ENCODE measurements at regions not wholly inside any gene's neighbourhood (a gene's known extent, or its start where the extent isn't known, plus 50 kb on each side); places are given as distances from the start of the nearest gene placed in this dataset.

- no peak for TF ChIP-seq CTCF (IDR thresholded peaks at IDR 0.05; ENCODE audit: control extremely low read depth in 1 of 3, insufficient read depth in 1 of 3, low read depth in 1 of 3, low read length in 3 of 3)
These were observed 212.5 kb downstream of the UBE3A start (continued) for GRCh38 chr15:25226360-25226759.
